GM12873 (cell line): ENCODE measurements at regions not wholly inside any gene's neighbourhood (a gene's known extent, or its start where the extent isn't known, plus 50 kb on each side); places are given as distances from the start of the nearest gene placed in this dataset.
A peak's percentile ranks its signal among the peaks of the same experiment; 100 is the strongest.

ENCODE experiments used
- CTCF ChIP-seq: IDR thresholded peaks from 2 replicates; pipeline ENCODE4 v1.5.1; 2012; ENCODE audit warnings: low read depth, mild to moderate bottlenecking, moderate library complexity, low read length, control low read depth; ENCODE audit not compliant: insufficient read depth; ENCODE audit errors: missing control alignments

- no peak for TF ChIP-seq CTCF
Observed at GRCh38 chr6:11318835-11319813, 86.7 kb upstream of the NEDD9 start.

DNA sequence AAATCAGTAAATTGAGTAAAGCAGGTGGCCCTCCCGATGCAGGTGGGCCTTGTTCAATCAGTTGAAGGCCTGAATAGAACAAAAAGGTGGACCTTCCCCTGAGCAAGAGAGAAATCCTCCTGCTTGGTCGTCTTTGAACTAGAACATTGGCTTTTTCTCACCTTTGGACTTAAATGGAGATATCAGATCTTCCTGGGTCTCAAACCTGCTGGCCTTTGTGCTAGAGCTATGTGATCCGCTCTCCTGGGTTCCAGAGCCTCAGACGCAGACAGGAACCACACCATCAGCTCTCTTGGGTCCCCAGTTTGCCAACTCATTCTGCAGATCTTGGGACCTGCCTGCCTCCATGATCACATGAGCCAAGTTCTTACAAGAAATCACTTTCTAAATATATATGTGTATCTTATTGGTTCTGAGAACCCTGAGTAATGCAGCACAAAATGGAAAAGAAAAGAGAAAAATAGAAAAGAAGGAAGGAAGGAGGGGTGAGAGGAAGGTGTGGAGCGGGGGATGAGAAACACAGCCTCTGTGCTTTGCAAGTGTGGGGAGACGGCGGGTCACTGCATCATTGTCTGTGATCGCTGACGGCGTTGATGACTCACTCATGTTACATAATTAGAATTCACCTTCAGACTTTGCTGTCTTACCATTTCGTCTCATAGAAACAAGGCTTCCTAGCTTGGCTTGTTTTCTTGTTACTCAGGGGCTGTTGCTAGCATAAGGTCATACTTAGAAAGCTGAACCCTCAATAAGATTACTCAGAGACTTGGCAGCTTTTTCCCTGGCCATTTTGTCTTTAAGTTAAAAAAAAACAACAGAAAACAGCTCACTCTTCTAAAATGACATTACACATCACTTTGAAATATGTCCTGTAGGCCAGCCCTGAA lies 85.7 kb upstream of the NEDD9 start:
- TF ChIP-seq CTCF = no peak

- no peak for TF ChIP-seq CTCF
Observed at GRCh38 chr6:11315743-11316437, 83.4 kb upstream of the NEDD9 start.

- TF ChIP-seq CTCF = no peak
Observed at GRCh38 chr6:11313207-11313606, 80.7 kb upstream of the NEDD9 start.

DNA sequence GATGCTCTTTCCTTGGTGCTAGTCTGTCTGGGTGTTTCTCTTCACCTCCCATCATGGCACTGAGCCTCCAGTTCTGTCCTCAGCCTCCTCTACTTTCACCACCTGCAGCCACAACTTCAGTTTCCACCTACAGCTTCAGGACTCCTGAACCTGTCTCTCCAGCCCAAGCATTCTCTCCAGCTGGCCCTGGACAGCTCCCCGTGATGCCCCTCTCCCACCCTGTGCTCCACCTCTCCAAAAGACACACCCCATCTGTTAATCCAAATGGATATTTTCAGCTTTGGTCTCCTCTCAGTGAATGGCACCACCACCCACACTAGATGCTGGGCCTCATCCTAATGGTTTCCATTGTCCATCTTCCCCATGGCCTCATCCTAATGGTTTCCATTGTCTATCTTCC lies 79.5 kb upstream of the NEDD9 start:
- TF ChIP-seq CTCF = no peak

- TF ChIP-seq CTCF = peak; percentile 19
Observed at GRCh38 chr6:11309947-11310665, 77.6 kb upstream of the NEDD9 start.
